Fibroblast of gingiva (primary cell): ENCODE measurements at regions not wholly inside any gene's neighbourhood (a gene's known extent, or its start where the extent isn't known, plus 50 kb on each side); places are given as distances from the start of the nearest gene placed in this dataset.
"Not testable (repeated sequence)": the region's sequence is repeated elsewhere in the genome, so short reads cannot be mapped to it uniquely, and the experiment has no call there.

ENCODE experiments used
- DNase-seq: peaks from one replicate; pipeline ENCODE4 v3.0.0-alpha.2; 2011; ENCODE audit warnings: low read depth

- DNase-seq = no peak
Measured at GRCh38 chr1:219058891-219059820, 114.5 kb upstream of the LYPLAL1 start.

DNA sequence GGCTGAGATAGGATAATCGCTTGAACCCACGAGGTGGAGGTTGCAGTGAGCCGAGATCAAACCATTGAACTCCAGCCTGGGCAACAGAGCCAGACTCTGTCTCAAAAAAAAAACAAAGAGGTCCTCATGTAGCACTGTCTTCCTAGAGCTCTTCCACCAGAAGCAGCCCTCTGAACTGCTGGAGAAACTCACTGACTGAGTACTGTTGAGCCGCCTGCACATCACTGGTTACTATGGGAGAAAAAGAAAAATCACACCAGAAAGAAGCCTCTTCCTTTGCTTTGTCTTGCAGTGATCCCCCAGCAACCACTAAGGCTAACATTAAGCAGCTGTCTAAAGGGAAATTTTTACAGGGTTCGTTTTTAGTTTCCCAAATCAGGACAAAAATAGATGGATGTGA is 112.9 kb upstream of the LYPLAL1 start:
- no peak for DNase-seq

- DNase-seq = no peak
Measured at GRCh38 chr1:219062161-219062560, 111.5 kb upstream of the LYPLAL1 start.

GRCh38 chr1:219066098-219066497 is 107.6 kb upstream of the LYPLAL1 start:
- DNase-seq = no peak

- peak; percentile 91 for DNase-seq
Measured at GRCh38 chr1:219066631-219067349, 106.9 kb upstream of the LYPLAL1 start.

GRCh38 chr1:219067350-219067712 is 106.3 kb upstream of the LYPLAL1 start:
- no peak for DNase-seq

- not testable (repeated sequence) for DNase-seq
Measured at GRCh38 chr1:219070395-219070794, 103.3 kb upstream of the LYPLAL1 start.

DNA sequence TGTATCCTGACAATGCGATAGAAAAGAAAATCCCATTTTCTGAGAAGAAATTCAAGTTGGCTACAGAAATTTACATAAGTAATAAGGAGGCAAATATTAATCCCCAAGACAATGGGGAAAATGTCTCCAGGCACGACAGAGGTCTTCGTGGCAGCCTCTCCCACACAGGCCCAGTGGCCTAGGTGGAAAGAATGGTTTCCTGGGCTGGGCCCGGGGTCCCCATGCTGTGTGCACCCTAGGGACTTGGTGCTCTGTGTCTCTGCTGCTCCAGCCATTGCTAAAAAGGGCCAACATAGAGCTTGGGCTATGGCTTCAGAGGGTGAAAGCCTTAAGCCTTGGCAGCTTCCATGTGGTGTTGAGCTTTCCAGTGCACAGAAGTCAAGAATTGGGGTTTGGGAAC is 102.5 kb upstream of the LYPLAL1 start:
- DNase-seq = no peak

GRCh38 chr1:219072329-219072728 is 101.3 kb upstream of the LYPLAL1 start:
- no peak for DNase-seq

DNA sequence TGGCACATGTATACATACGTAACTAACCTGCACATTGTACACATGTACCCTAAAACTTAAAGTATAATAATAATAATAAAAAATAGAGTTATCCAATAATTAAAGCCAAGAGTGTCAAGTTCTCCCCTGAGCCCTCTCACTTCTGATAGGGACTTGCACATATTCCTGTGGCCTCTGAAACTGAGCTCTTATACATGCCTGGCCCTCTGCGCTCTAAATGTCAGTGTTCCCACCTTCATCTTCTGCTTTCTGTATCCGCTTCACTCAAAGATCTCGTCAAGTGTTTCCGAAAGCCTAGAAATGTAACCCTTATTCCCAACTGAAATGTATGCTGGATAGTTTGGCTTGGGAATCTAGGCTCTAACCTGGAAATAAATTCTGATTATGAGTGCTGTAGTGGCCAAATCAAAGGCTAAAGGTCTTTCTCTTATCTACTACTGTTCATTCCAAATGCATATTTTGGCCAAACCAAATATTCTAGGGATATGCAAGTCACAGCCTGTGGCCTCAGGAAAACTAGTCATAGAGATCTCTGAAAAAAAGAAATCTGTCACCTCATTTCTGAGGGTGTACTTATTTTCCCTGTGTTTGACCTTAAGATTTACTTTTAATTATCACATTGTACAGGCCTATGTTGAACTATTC is 99.5 kb upstream of the LYPLAL1 start:
- no peak for DNase-seq

DNA sequence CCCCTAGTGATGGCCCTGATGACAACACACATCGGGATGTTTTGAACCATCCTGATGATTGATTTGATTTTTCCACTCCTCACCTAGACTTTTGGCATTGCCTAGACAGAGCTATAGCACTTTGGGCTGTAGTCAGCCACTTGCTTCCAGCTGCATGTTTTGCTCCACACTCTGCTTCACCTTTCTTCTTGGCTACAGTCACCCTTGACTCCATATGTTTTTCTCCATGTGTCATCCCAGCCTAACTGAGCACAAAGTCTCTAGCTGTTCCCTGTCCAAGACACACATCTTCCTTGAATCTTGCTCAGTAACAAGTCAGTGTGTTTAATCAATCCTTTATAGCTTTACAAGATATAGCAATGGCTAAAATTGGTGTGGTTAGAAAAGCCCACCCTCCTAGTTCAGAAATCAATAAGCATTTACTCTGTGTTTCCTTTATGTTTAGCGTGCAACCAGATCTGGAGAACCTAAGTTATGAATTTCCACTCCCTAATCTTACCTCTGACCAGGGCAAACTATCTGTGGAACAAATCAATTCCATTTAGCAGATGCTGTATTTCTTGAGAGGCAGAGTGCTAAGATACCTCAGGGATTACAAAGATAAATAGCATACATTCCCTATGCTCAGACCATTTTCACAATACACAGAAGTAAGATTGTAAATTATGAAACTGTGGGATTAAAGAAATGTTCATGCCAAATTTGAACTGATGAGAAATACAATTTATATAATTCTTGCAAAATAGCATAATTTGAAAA is 98.4 kb upstream of the LYPLAL1 start:
- DNase-seq = no peak

DNA sequence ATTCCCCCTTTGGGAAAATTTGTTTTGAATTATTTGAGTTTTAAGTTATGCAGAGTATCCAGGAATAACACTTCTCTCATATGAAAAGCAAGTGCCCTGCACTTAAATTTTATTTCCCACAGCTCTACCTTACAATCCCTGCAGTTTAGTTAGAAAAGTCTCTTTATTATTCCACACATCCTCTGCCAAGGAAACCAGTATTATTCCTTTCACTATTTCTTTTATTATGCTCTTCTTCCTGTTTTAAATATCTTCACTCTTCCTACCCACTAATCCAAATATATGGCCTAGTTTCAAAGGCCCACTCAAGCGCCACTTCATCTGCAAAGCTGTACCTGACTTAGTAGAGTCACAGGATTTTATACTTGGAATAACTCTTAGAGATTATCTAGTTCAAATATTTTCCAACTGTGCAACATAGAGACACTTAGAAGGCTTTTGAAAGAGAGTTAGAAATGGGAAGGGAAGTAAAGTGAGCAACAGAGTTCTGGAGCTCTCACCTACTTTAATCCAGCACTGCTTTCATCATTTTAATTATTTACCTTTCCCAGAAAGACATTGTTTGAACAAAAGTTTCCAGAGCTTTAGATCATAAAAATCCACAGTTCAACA is 97.2 kb upstream of the LYPLAL1 start:
- no peak for DNase-seq

DNA sequence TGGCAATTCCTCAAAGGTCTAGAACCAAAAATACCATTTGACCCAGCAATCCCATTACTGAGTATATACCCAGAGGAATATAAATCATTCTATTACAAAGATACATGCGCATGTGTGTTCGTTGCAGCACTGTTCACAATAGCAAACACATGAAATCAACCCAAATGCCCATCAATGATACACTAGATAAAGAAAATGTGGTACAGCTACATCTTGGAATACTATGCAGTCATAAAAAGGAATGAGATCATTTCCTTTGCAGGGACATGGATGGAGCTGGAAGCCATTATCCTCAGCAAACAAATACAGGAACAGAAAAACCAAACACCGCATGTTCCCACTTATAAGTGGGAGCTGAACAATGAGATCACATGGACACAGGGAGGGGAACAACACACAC is 95.9 kb upstream of the LYPLAL1 start:
- not testable (repeated sequence) for DNase-seq

GRCh38 chr1:219081943-219082925 is 91.4 kb upstream of the LYPLAL1 start:
- DNase-seq = no peak

DNA sequence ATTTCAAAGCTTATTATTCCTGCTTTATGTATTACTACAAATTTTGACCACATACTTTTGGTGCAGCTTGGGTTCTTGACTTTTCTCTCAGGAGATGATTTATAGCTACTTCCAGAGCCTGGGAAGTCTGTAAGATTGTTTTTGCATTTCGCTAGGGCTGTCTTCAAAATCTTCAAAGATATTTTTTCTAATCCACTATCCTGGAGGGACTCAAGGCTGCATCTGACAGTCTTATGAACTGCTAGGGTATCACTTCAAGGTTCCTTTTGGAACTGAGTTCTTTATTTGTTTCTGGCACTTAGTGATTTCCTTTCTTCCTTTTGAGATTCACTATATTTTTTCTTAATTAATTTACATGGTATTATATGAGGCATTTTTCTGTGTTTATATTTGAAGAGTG is 90.0 kb upstream of the LYPLAL1 start:
- DNase-seq = no peak

DNA sequence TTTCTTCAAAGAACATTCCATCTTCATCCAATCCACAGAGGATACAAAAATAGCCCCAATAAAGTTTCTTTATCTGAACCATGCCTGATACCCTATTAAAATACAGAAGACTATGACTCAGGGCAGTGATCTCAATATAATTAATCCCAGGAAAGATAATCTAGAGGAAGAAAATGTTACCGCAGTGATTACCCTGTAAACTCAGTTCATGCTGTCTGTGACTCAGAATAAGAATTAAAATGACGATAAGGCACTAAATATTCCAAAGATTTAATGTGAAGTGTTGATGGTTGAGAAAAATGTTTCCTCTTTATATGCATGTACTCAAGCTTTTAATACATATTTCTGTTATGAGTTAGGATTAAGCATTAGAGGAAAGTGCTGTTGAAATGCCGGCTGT is 88.6 kb upstream of the LYPLAL1 start:
- peak; percentile 28 for DNase-seq

DNA sequence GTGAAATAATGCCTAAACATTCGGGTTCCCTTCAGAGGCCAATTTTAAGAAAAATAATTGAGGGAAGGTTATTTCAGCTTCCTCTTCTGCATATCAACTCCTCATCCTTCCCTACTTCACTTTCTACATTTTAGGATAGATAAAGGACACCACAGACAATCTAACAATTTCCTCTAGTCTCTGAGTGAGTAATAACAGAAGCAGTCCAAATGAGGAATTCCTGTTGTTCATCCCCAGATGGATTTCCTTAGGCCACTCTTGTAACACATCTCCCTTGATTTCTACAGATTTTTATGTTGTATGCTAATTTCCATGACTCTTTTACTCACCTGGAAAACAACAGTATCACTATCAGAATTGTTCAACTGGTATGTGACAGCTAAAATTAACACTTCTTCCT is 87.7 kb upstream of the LYPLAL1 start:
- DNase-seq = peak; percentile 49

DNA sequence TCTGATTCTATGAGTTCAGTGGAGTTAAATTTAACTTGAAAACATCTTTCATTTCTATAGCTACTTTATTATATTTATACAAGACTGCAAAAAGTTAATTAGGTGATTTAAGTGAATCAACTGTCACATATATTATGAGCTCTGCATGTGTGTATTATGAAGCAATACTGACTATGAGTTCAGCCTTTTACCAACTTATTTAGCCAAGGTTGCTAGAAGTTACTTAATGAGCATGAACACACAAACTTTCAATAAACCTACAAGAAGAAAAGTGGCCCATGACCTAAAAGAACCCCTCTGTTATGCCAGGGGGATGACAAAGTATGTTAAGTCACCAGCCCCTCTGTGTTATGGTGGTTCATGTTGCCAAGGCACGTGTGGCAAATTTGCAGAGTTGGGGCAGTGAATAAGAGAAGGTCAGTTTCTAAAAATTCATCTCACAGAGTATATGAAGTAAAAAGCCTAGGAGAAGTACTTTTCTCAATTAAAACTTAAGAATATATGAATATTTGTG is 86.7 kb upstream of the LYPLAL1 start:
- no peak for DNase-seq

DNA sequence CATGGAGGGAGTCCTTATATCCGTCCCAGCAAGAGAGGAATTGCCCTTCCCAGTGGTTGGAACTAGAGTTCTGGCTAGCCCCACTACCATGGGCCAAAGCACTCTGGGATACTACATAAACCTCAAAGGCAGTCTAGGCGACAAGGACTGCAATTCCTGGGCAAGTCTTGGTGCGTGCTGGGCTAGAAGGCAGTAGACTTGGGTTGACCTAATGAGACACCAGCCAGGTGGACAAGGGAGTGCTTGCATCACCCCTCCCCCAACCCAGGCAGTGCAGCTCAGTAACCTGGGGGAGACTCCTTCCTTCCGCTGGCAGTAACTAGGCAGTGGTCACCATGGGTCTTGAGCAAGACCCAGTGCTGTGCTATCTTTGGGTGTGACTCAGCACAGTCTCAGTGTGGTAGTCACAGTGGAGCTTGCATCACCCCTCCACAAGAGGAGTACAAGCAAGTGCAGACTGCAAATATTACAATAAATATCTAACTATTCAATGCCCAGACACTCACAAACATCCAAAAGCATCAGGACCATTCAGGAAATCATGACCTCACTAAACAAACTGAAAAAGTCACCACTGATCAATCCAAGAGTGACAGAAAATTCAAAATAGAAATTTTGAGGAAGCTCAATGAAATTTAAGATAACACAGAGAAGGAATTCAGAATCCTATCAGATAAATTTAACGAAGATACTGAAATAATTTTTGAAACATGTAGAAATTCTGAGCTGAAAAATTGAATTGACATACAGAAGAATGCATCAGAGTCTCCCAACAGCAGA is 84.7 kb upstream of the LYPLAL1 start:
- DNase-seq = peak; percentile 92
